Fibroblast of lung (primary cell): ENCODE measurements at regions not wholly inside any gene's neighbourhood (a gene's known extent, or its start where the extent isn't known, plus 50 kb on each side); places are given as distances from the start of the nearest gene placed in this dataset.

ENCODE experiments used
- DNase-seq, 2 donors: peaks; one replicate each; pipeline versions ENCODE4 v3.0.0 to v3.0.0-alpha.2; 2010; ENCODE audit warnings: low read depth in 2 of 2
- H2AFZ ChIP-seq: 2 replicates; pipeline ENCODE4 v1.5.1; 2012; ENCODE audit warnings: low read length, control low read depth, inconsistent platforms
- H3K27ac ChIP-seq: 2 replicates; pipeline ENCODE4 v1.5.1; 2011; ENCODE audit warnings: low read length, control low read depth; ENCODE audit not compliant: insufficient read depth
- H3K27me3 ChIP-seq: 2 replicates; pipeline ENCODE4 v1.5.1; 2011; ENCODE audit warnings: mild to moderate bottlenecking, low read length; ENCODE audit not compliant: control insufficient read depth, insufficient read depth
- H3K36me3 ChIP-seq: 2 replicates; pipeline ENCODE4 v1.5.1; 2011; ENCODE audit warnings: low read length; ENCODE audit not compliant: control insufficient read depth, insufficient read depth
- H3K4me1 ChIP-seq: 2 replicates; pipeline ENCODE4 v1.5.1; 2011; ENCODE audit warnings: low read length; ENCODE audit not compliant: control insufficient read depth, insufficient read depth; ENCODE audit errors: extremely low read depth
- H3K4me2 ChIP-seq: 2 replicates; pipeline ENCODE4 v1.5.1; 2011; ENCODE audit warnings: low read length, control low read depth; ENCODE audit not compliant: insufficient read depth; ENCODE audit errors: extremely low read depth
- H3K4me3 ChIP-seq, 4 experiments: fragments of 200-600 bp in 1 of 4; sonication (generic) in 1 of 4; replicated peaks in 1 of 4; 2 replicates each; pipeline ENCODE4 v1.5.1; 2011 to 2016; ENCODE audit warnings: low read length in 4 of 4, low read depth in 3 of 4, mild to moderate bottlenecking in 3 of 4, control low read depth in 2 of 4, inconsistent platforms in 1 of 4, mixed read lengths in 1 of 4; ENCODE audit not compliant: insufficient read depth in 1 of 4; ENCODE audit errors: control extremely low read depth in 1 of 4
- H3K79me2 ChIP-seq: 2 replicates; pipeline ENCODE4 v1.5.1; 2012; ENCODE audit warnings: mild to moderate bottlenecking, low read length, inconsistent platforms; ENCODE audit not compliant: control insufficient read depth, insufficient read depth
- H3K9ac ChIP-seq: 2 replicates; pipeline ENCODE4 v1.5.1; 2011; ENCODE audit warnings: mild to moderate bottlenecking, low read length, control low read depth; ENCODE audit not compliant: insufficient read depth
- H3K9me3 ChIP-seq: 2 replicates; pipeline ENCODE4 v1.5.1; 2012; ENCODE audit warnings: low read depth, low read length; ENCODE audit not compliant: control insufficient read depth, insufficient read depth
- H4K20me1 ChIP-seq: 2 replicates; pipeline ENCODE4 v1.5.1; 2011; ENCODE audit warnings: low read length; ENCODE audit not compliant: control insufficient read depth, insufficient read depth; ENCODE audit errors: extremely low read depth
- CTCF ChIP-seq, 2 donors: IDR thresholded peaks in 1 of 2; conservative IDR thresholded peaks in 1 of 2; 1 replicate in 1 of 2; 2 replicates in 1 of 2; pipeline ENCODE4 v1.5.1; 2011 to 2012; ENCODE audit warnings: low read length in 2 of 2, control low read depth in 1 of 2, inconsistent platforms in 1 of 2, low read depth in 1 of 2, mild to moderate bottlenecking in 1 of 2
- EZH2 ChIP-seq: IDR thresholded peaks from 2 replicates; pipeline ENCODE4 v1.5.1; 2012; ENCODE audit warnings: low read length, control low read depth, mild to moderate bottlenecking; ENCODE audit errors: missing control alignments

GRCh38 chr12:92488735-92489134 lies 214.1 kb upstream of the PLEKHG7 start:
- H4K20me1 ChIP-seq = no peaks in the 10 kb centered on the region
- H3K27ac ChIP-seq = no peak overlapping the region
- no peak overlapping the region for H3K4me2 ChIP-seq
- H3K9ac ChIP-seq = no peak overlapping the region
- no peaks in the 10 kb centered on the region for H3K4me1 ChIP-seq
- no peak overlapping the region for H3K4me3 ChIP-seq
- no peaks in the 10 kb centered on the region for H3K79me2 ChIP-seq
- no peaks in the 10 kb centered on the region for H3K9me3 ChIP-seq
- no peaks in the 10 kb centered on the region for H3K36me3 ChIP-seq
- TF ChIP-seq EZH2 (no peak), CTCF (conservative IDR thresholded peaks at IDR 0.05 in 1 of 2, IDR thresholded peaks at IDR 0.05 in 1 of 2; ENCODE audit: low read depth in 1 of 2, low read length in 2 of 2) (no peak)
- no peaks in the 10 kb centered on the region for H3K27me3 ChIP-seq
- no peak for DNase-seq
- H2AFZ ChIP-seq = no peak overlapping the region

GRCh38 chr12:92487138-92487485 lies 215.7 kb upstream of the PLEKHG7 start:
- Histone ChIP-seq H4K20me1 (no peaks in the 10 kb centered on the region), H3K27me3 (no peaks in the 10 kb centered on the region), H3K4me3 (no peak overlapping the region), H2AFZ (no peak overlapping the region), H3K27ac (no peak overlapping the region), H3K9me3 (no peaks in the 10 kb centered on the region), H3K9ac (no peak overlapping the region), H3K4me1 (no peaks in the 10 kb centered on the region), H3K36me3 (no peaks in the 10 kb centered on the region), H3K4me2 (no peak overlapping the region), H3K79me2 (no peaks in the 10 kb centered on the region)
- DNase-seq = no peak
- no peak for TF ChIP-seq EZH2
- no peak for TF ChIP-seq CTCF (conservative IDR thresholded peaks at IDR 0.05 in 1 of 2, IDR thresholded peaks at IDR 0.05 in 1 of 2; ENCODE audit: low read depth in 1 of 2, low read length in 2 of 2)

GRCh38 chr12:92486443-92487137 lies 216.2 kb upstream of the PLEKHG7 start:
- Histone ChIP-seq H3K9ac (no peak overlapping the region), H4K20me1 (no peaks in the 10 kb centered on the region), H3K27ac (no peak overlapping the region), H3K36me3 (no peaks in the 10 kb centered on the region), H3K4me3 (no peak overlapping the region), H2AFZ (no peak overlapping the region), H3K4me1 (no peaks in the 10 kb centered on the region), H3K9me3 (no peaks in the 10 kb centered on the region), H3K27me3 (no peaks in the 10 kb centered on the region), H3K4me2 (no peak overlapping the region), H3K79me2 (no peaks in the 10 kb centered on the region)
- DNase-seq = peak in 1 of 2 donors; percentile 45
- TF ChIP-seq EZH2 (no peak), CTCF (conservative IDR thresholded peaks at IDR 0.05 in 1 of 2, IDR thresholded peaks at IDR 0.05 in 1 of 2; ENCODE audit: low read depth in 1 of 2, low read length in 2 of 2) (no peak)
